Uterus (tissue), 3 donors: ENCODE measurements at regions not wholly inside any gene's neighbourhood (a gene's known extent, or its start where the extent isn't known, plus 50 kb on each side); places are given as distances from the start of the nearest gene placed in this dataset.
A peak's percentile ranks its signal among the peaks of the same experiment; 100 is the strongest.

Experiments
- DNase-seq, 2 donors: peaks; one replicate each; pipeline ENCODE4 v3.0.0-alpha.2; 2019 to 2020
- H3K27ac ChIP-seq, 2 donors: fragments of 200-600 bp; sonication (generic); 1 replicate in 1 of 2; 2 replicates in 1 of 2; pipeline ENCODE4 v1.5.1; 2016 to 2018
- H3K27me3 ChIP-seq, 2 donors: fragments of 200-600 bp; sonication (generic); one replicate each; pipeline ENCODE4 v1.5.1; 2018 to 2019; ENCODE audit warnings: control low read depth in 1 of 2
- H3K36me3 ChIP-seq, 2 donors: fragments of 200-600 bp; sonication (generic); one replicate each; pipeline ENCODE4 v1.5.1; 2019; ENCODE audit warnings: control low read depth in 1 of 2
- H3K4me1 ChIP-seq, 2 donors: fragments of 200-600 bp; sonication (generic); one replicate each; pipeline ENCODE4 v1.5.1; 2018 to 2019; ENCODE audit warnings: control low read depth in 1 of 2
- H3K4me3 ChIP-seq, 2 donors: fragments of 200-600 bp; sonication (generic); 1 replicate in 1 of 2; 2 replicates in 1 of 2; pipeline ENCODE4 v1.5.1; 2018 to 2019; ENCODE audit warnings: mild to moderate bottlenecking in 1 of 2
- H3K9me3 ChIP-seq, 2 donors: fragments of 200-600 bp; sonication (generic); one replicate each; pipeline ENCODE4 v1.5.1; 2019; ENCODE audit warnings: control low read depth in 1 of 2
- CTCF ChIP-seq, 4 experiments: fragments of 200-600 bp in 2 of 4; fragments of 450-650 bp in 2 of 4; sonication (generic) in 2 of 4; IDR thresholded peaks; one replicate each; pipeline ENCODE4 v1.5.1; 2016 to 2019; ENCODE audit warnings: antibody characterized with exemption in 4 of 4, mild to moderate bottlenecking in 2 of 4, moderate library complexity in 1 of 4
- POLR2A ChIP-seq, 2 donors: fragments of 450-650 bp; IDR thresholded peaks; one replicate each; pipeline ENCODE4 v1.6.1; 2016; ENCODE audit warnings: antibody characterized with exemption in 2 of 2, mild to moderate bottlenecking in 1 of 2, moderate library complexity in 1 of 2
- intact Hi-C: fragments of 100-400 bp; cut with DNase I; formaldehyde crosslinking; loops from one replicate; pipeline ENCODE4 v1.15.1; 2023; ENCODE audit warnings: low total_unique reads
- donor health status: DM: yes; HTN: yes; CAD: no.

- intact Hi-C loops: no loop called here
- no peak for DNase-seq
- Histone ChIP-seq H3K9me3 (no peaks in the 10 kb centered on the region), H3K4me3 (no peak overlapping the region), H3K27me3 (no peaks in the 10 kb centered on the region), H3K4me1 (no peaks in the 10 kb centered on the region), H3K36me3 (no peaks in the 10 kb centered on the region), H3K27ac (no peak overlapping the region)
- TF ChIP-seq CTCF (IDR thresholded peaks at IDR 0.05): no peak
- TF ChIP-seq POLR2A (IDR thresholded peaks at IDR 0.05): no peak
Measured at GRCh38 chr17:68803164-68803929, 151.8 kb downstream of the ABCA8 start.

- Histone ChIP-seq H3K36me3 (no peaks in the 10 kb centered on the region), H3K27me3 (no peaks in the 10 kb centered on the region), H3K4me3 (no peak overlapping the region), H3K27ac (no peak overlapping the region), H3K9me3 (no peaks in the 10 kb centered on the region), H3K4me1 (no peaks in the 10 kb centered on the region)
- TF ChIP-seq POLR2A (IDR thresholded peaks at IDR 0.05) (no peak), CTCF (IDR thresholded peaks at IDR 0.05) (no peak)
- DNase-seq: no peak
- intact Hi-C loops: no loop called here
Measured at GRCh38 chr17:68801335-68802247, 153.6 kb downstream of the ABCA8 start.

- TF ChIP-seq CTCF (IDR thresholded peaks at IDR 0.05) (no peak), POLR2A (IDR thresholded peaks at IDR 0.05) (no peak)
- Histone ChIP-seq H3K27me3 (no peaks in the 10 kb centered on the region), H3K9me3 (no peaks in the 10 kb centered on the region), H3K4me3 (no peak overlapping the region), H3K4me1 (no peaks in the 10 kb centered on the region), H3K36me3 (no peaks in the 10 kb centered on the region), H3K27ac (no peak overlapping the region)
- no peak for DNase-seq
- intact Hi-C loops: no loop called here
Measured at GRCh38 chr17:68800751-68801150, 154.4 kb downstream of the ABCA8 start.

GRCh38 chr17:68794636-68795434 lies 160.4 kb downstream of the ABCA8 start:
- peak overlapping the region in 1 of 2 donors; percentile 8 for H3K4me3 ChIP-seq
- no peaks in the 10 kb centered on the region for H3K9me3 ChIP-seq
- peak overlapping the region; percentile 73 to 82 for H3K27ac ChIP-seq
- intact Hi-C loops: no loop called here
- peaks cover 0 to 6% of the 10 kb centered on the region in 2 donors for H3K4me1 ChIP-seq
- H3K36me3 ChIP-seq: no peaks in the 10 kb centered on the region
- TF ChIP-seq CTCF (IDR thresholded peaks at IDR 0.05): peak; percentile 26 to 47 (median 34)
- no peak for TF ChIP-seq POLR2A (IDR thresholded peaks at IDR 0.05)
- no peaks in the 10 kb centered on the region for H3K27me3 ChIP-seq
- DNase-seq: no peak
